ENCODE measurements at regions not wholly inside any gene's neighbourhood (a gene's known extent, or its start where the extent isn't known, plus 50 kb on each side); places are given as distances from the start of the nearest gene placed in this dataset.
"Not testable (repeated sequence)": the region's sequence is repeated elsewhere in the genome, so short reads cannot be mapped to it uniquely, and the experiment has no call there.

GRCh38 chr3:25902586-25902985, 112.7 kb downstream of the OXSM start:
- no peaks in the 10 kb centered on the region for H3K36me3 Mint-ChIP-seq (ENCODE audit: low read depth)
- no peak overlapping the region for H3K27ac Mint-ChIP-seq
- DNase-seq = no peak
- no peaks in the 10 kb centered on the region for H3K9me3 Mint-ChIP-seq
- H3K4me1 Mint-ChIP-seq = peaks cover 3% of the 10 kb centered on the region
- no peak overlapping the region for H3K4me3 Mint-ChIP-seq
- H3K27me3 Mint-ChIP-seq = peaks cover 4% of the 10 kb centered on the region
- intact Hi-C loops (cut with micrococcal nuclease) = no loop called here

- intact Hi-C loops (cut with micrococcal nuclease) = no loop called here
- H3K9me3 Mint-ChIP-seq = no peaks in the 10 kb centered on the region
- no peak overlapping the region for H3K4me3 Mint-ChIP-seq
- no peak overlapping the region for H3K27ac Mint-ChIP-seq
- H3K4me1 Mint-ChIP-seq = peaks cover 3% of the 10 kb centered on the region
- no peaks in the 10 kb centered on the region for H3K36me3 Mint-ChIP-seq (ENCODE audit: low read depth)
- no peak for DNase-seq
- H3K27me3 Mint-ChIP-seq = peaks cover 7% of the 10 kb centered on the region
Measured at GRCh38 chr3:25903371-25904129, 113.7 kb downstream of the OXSM start.

GRCh38 chr3:25904206-25904605, 114.3 kb downstream of the OXSM start:
- intact Hi-C loops (cut with micrococcal nuclease) = no loop called here
- H3K9me3 Mint-ChIP-seq = no peaks in the 10 kb centered on the region
- H3K4me1 Mint-ChIP-seq = peaks cover 3% of the 10 kb centered on the region
- H3K4me3 Mint-ChIP-seq = no peak overlapping the region
- no peak overlapping the region for H3K27ac Mint-ChIP-seq
- no peaks in the 10 kb centered on the region for H3K36me3 Mint-ChIP-seq (ENCODE audit: low read depth)
- no peak for DNase-seq
- peaks cover 10% of the 10 kb centered on the region for H3K27me3 Mint-ChIP-seq

- Mint-ChIP-seq H3K9me3 (no peaks in the 10 kb centered on the region), H3K4me1 (peaks cover 3% of the 10 kb centered on the region), H3K27ac (no peak overlapping the region), H3K36me3 (ENCODE audit: low read depth) (no peaks in the 10 kb centered on the region), H3K27me3 (peaks cover 12% of the 10 kb centered on the region), H3K4me3 (no peak overlapping the region)
- DNase-seq = no peak
- intact Hi-C loops (cut with micrococcal nuclease) = no loop called here
Measured at GRCh38 chr3:25906132-25906906, 116.4 kb downstream of the OXSM start.

- H3K27ac Mint-ChIP-seq = no peak overlapping the region
- H3K9me3 Mint-ChIP-seq = no peaks in the 10 kb centered on the region
- intact Hi-C loops (cut with micrococcal nuclease) = no loop called here
- DNase-seq = no peak
- no peak overlapping the region for H3K4me3 Mint-ChIP-seq
- H3K27me3 Mint-ChIP-seq = peaks cover 12% of the 10 kb centered on the region
- no peaks in the 10 kb centered on the region for H3K36me3 Mint-ChIP-seq (ENCODE audit: low read depth)
- peaks cover 3% of the 10 kb centered on the region for H3K4me1 Mint-ChIP-seq
Measured at GRCh38 chr3:25907081-25907480, 117.2 kb downstream of the OXSM start.

GRCh38 chr3:25910105-25910504, 120.2 kb downstream of the OXSM start:
- Mint-ChIP-seq H3K4me3 (no peak overlapping the region), H3K9me3 (no peaks in the 10 kb centered on the region), H3K27ac (no peak overlapping the region), H3K4me1 (peaks cover 3% of the 10 kb centered on the region), H3K36me3 (ENCODE audit: low read depth) (no peaks in the 10 kb centered on the region), H3K27me3 (peaks cover 14% of the 10 kb centered on the region)
- no peak for DNase-seq
- intact Hi-C loops (cut with micrococcal nuclease) = no loop called here

GRCh38 chr3:25910997-25911396, 121.1 kb downstream of the OXSM start:
- peak; percentile 78 for DNase-seq

GRCh38 chr3:25911525-25912295, 121.8 kb downstream of the OXSM start:
- Mint-ChIP-seq H3K4me3 (no peak overlapping the region), H3K4me1 (peaks cover 3% of the 10 kb centered on the region), H3K27ac (no peak overlapping the region), H3K27me3 (peaks cover 12% of the 10 kb centered on the region), H3K36me3 (ENCODE audit: low read depth) (no peaks in the 10 kb centered on the region), H3K9me3 (no peaks in the 10 kb centered on the region)
- intact Hi-C loops (cut with micrococcal nuclease) = loop anchor here (1.0 kb wide), 1 partner anchor 263 kb away; no protein-coding TSS in a partner anchor
- DNase-seq = peak; percentile 59

More at GRCh38 chr3:25910997-25911396, 121.1 kb downstream of the OXSM start:
- H3K9me3 Mint-ChIP-seq = no peaks in the 10 kb centered on the region
- intact Hi-C loops (cut with micrococcal nuclease) = loop anchor here (1.0 kb wide), 1 partner anchor 263 kb away; no protein-coding TSS in a partner anchor
- peaks cover 3% of the 10 kb centered on the region for H3K4me1 Mint-ChIP-seq
- no peak overlapping the region for H3K27ac Mint-ChIP-seq
- H3K27me3 Mint-ChIP-seq = peaks cover 12% of the 10 kb centered on the region
- H3K36me3 Mint-ChIP-seq (ENCODE audit: low read depth) = no peaks in the 10 kb centered on the region
- no peak overlapping the region for H3K4me3 Mint-ChIP-seq

GRCh38 chr3:25913179-25913578, 123.3 kb downstream of the OXSM start:
- H3K36me3 Mint-ChIP-seq (ENCODE audit: low read depth) = no peaks in the 10 kb centered on the region
- H3K4me1 Mint-ChIP-seq = peaks cover 3% of the 10 kb centered on the region
- H3K4me3 Mint-ChIP-seq = no peak overlapping the region
- H3K27me3 Mint-ChIP-seq = peaks cover 14% of the 10 kb centered on the region
- H3K9me3 Mint-ChIP-seq = no peaks in the 10 kb centered on the region
- intact Hi-C loops (cut with micrococcal nuclease) = no loop called here
- DNase-seq = no peak
- no peak overlapping the region for H3K27ac Mint-ChIP-seq

GRCh38 chr3:25915673-25916072, 125.8 kb downstream of the OXSM start:
- H3K4me3 Mint-ChIP-seq = no peak overlapping the region
- no peak for DNase-seq
- H3K27me3 Mint-ChIP-seq = peaks cover 13% of the 10 kb centered on the region
- H3K9me3 Mint-ChIP-seq = no peaks in the 10 kb centered on the region
- peaks cover 3% of the 10 kb centered on the region for H3K4me1 Mint-ChIP-seq
- no peaks in the 10 kb centered on the region for H3K36me3 Mint-ChIP-seq (ENCODE audit: low read depth)
- no peak overlapping the region for H3K27ac Mint-ChIP-seq
- intact Hi-C loops (cut with micrococcal nuclease) = no loop called here

- Mint-ChIP-seq H3K4me3 (no peak overlapping the region), H3K27me3 (peaks cover 16% of the 10 kb centered on the region), H3K27ac (no peak overlapping the region), H3K36me3 (ENCODE audit: low read depth) (no peaks in the 10 kb centered on the region), H3K9me3 (no peaks in the 10 kb centered on the region), H3K4me1 (peaks cover 3% of the 10 kb centered on the region)
- DNase-seq = no peak
- intact Hi-C loops (cut with micrococcal nuclease) = no loop called here
Measured at GRCh38 chr3:25916321-25916720, 126.4 kb downstream of the OXSM start.

GRCh38 chr3:25931967-25932366, 142.1 kb downstream of the OXSM start:
- H3K4me1 Mint-ChIP-seq; H3K36me3 Mint-ChIP-seq (ENCODE audit: low read depth); H3K4me3 Mint-ChIP-seq; DNase-seq; intact Hi-C loops (cut with micrococcal nuclease); H3K9me3 Mint-ChIP-seq; H3K27ac Mint-ChIP-seq; H3K27me3 Mint-ChIP-seq: not testable (repeated sequence)

GRCh38 chr3:25938566-25939325, 148.9 kb downstream of the OXSM start:
- Mint-ChIP-seq H3K27ac (no peak overlapping the region), H3K36me3 (ENCODE audit: low read depth) (no peaks in the 10 kb centered on the region), H3K4me1 (no peaks in the 10 kb centered on the region), H3K9me3 (no peaks in the 10 kb centered on the region), H3K4me3 (no peak overlapping the region), H3K27me3 (no peaks in the 10 kb centered on the region)
- intact Hi-C loops (cut with micrococcal nuclease) = no loop called here
- DNase-seq = no peak
